Muscle layer of duodenum (tissue), 2 donors: ENCODE measurements at regions not wholly inside any gene's neighbourhood (a gene's known extent, or its start where the extent isn't known, plus 50 kb on each side); places are given as distances from the start of the nearest gene placed in this dataset.
"Not testable (repeated sequence)": the region's sequence is repeated elsewhere in the genome, so short reads cannot be mapped to it uniquely, and the experiment has no call there.

ENCODE experiments used
- H3K27ac ChIP-seq: one replicate; pipeline ENCODE4 v1.7.0; 2013; ENCODE audit warnings: mild to moderate bottlenecking, low read length
- H3K27me3 ChIP-seq: one replicate; pipeline ENCODE4 v1.7.0; 2013; ENCODE audit warnings: low read depth, mild to moderate bottlenecking, control low read depth, low read length
- H3K36me3 ChIP-seq, 2 donors: one replicate each; pipeline ENCODE4 v1.7.0; 2013; ENCODE audit warnings: low read length in 2 of 2, control low read depth in 1 of 2, mild to moderate bottlenecking in 1 of 2; ENCODE audit not compliant: insufficient read depth in 2 of 2, control insufficient read depth in 1 of 2
- H3K4me1 ChIP-seq, 2 donors: one replicate each; pipeline ENCODE4 v1.7.0; 2013; ENCODE audit warnings: low read length in 2 of 2, mild to moderate bottlenecking in 2 of 2, control low read depth in 1 of 2, moderate library complexity in 1 of 2; ENCODE audit not compliant: insufficient read depth in 2 of 2, control insufficient read depth in 1 of 2
- H3K4me3 ChIP-seq, 2 donors: one replicate each; pipeline ENCODE4 v1.7.0; 2013; ENCODE audit warnings: low read length in 2 of 2, low read depth in 1 of 2, mild to moderate bottlenecking in 1 of 2
- H3K9me3 ChIP-seq, 2 donors: one replicate each; pipeline ENCODE4 v1.7.0; 2013; ENCODE audit warnings: low read length in 2 of 2, control low read depth in 1 of 2, mild to moderate bottlenecking in 1 of 2; ENCODE audit not compliant: control insufficient read depth in 1 of 2
- donor health status: healthy.

DNA sequence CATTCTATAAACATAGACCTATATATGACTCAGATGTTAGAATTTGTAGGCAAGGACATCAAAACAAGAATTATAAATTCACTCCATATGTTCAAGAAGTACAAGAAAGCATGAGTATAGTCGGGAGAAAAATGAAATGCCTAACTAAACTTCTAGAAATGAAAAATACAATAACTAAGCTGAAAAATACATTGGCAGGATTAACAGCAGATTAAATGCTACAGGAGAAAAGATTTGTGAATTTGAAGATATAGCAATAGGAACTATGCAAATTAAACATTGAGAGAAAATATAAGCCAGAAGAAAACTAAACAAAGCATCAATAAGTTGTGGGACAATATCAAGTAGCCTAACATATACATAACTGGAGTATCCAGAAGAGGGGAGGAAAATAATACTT lies 55.3 kb upstream of the PRSS3 start:
- H3K27me3 ChIP-seq, result no peaks in the 10 kb centered on the region
- H3K4me1 ChIP-seq, result no peaks in the 10 kb centered on the region
- H3K4me3 ChIP-seq, result no peak overlapping the region
- no peaks in the 10 kb centered on the region for H3K36me3 ChIP-seq
- no peak overlapping the region for H3K27ac ChIP-seq
- no peaks in the 10 kb centered on the region for H3K9me3 ChIP-seq

GRCh38 chr9:33740958-33741357 lies 54.4 kb upstream of the PRSS3 start:
- H3K4me1 ChIP-seq, H3K4me3 ChIP-seq, H3K9me3 ChIP-seq, H3K27ac ChIP-seq, H3K27me3 ChIP-seq, H3K36me3 ChIP-seq: not testable (repeated sequence)

GRCh38 chr9:33742051-33742450 lies 53.3 kb upstream of the PRSS3 start:
- H3K9me3 ChIP-seq, result no peaks in the 10 kb centered on the region
- no peaks in the 10 kb centered on the region for H3K27me3 ChIP-seq
- no peaks in the 10 kb centered on the region for H3K36me3 ChIP-seq
- no peak overlapping the region for H3K4me3 ChIP-seq
- H3K4me1 ChIP-seq, result no peaks in the 10 kb centered on the region
- H3K27ac ChIP-seq, result no peak overlapping the region

DNA sequence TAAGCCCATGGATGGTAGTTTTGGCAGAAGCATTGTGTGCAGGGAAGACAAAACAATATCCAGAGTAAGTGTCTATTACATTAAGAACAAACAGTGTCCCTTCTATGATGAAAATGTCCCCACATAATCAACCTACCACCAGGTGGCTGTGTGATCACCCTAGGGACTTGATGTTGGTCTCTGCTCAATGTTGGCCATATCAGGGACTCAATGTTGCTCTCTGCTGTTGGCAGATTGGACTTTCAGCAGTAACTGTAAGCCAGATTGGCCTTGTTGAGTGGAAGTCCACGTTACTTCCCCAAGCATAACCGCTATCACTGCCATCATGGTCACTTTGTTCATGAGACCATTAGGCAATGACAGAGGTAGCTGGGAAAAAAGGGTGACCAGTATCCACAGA lies 52.8 kb upstream of the PRSS3 start:
- H3K27me3 ChIP-seq, result no peaks in the 10 kb centered on the region
- H3K9me3 ChIP-seq, result no peaks in the 10 kb centered on the region
- H3K27ac ChIP-seq, result no peak overlapping the region

More for the DNA sequence above, 52.8 kb upstream of the PRSS3 start:
- no peaks in the 10 kb centered on the region for H3K4me1 ChIP-seq
- H3K36me3 ChIP-seq, result no peaks in the 10 kb centered on the region
- no peak overlapping the region for H3K4me3 ChIP-seq
